ENCODE measurements at regions not wholly inside any gene's neighbourhood (a gene's known extent, or its start where the extent isn't known, plus 50 kb on each side); places are given as distances from the start of the nearest gene placed in this dataset.

DNA sequence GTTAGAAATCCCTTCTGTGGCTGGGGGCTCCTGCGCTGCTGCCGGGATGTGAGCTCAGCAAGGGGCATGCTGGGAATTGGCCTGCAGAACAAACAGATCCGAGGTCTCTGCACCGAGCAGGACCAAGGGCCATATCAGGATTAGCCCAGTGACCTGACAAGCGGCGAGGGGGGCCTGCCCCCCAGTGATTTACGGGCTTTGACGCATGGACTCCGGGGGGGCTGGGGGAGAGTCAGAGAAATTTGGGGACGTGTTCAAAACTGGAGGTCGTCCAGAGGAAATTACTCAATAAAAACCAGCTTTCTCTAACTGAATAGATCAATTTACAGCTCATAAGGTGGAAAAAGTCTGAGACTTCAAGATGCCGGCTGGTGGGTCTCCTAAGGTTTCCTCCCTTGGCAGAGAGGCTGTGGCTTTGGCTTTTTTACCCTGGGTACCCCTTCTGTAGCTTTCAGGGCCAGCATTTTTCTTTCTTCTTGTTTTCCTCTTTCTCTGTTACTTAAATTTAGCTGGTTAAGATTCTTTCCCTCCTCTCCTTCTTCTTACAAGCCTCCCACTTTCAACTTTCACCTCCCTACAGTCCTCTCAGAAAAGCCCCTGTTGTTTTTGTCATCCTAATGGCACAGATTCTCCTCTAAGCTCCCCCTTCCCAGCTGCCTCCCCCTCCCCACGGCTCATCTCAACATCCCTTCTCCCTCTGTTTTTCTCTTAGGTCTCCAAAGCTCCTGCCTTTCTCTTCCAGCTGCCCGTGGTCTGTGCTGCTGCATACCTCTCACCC lies 551.0 kb downstream of the CCDC171 start (continued):
- TF ChIP-seq EMX1 (CRISPR knock-in tag; IDR thresholded peaks at IDR 0.05) = no peak
- TF ChIP-seq GABPB1 (CRISPR knock-in tag; IDR thresholded peaks at IDR 0.05) = no peak

DNA sequence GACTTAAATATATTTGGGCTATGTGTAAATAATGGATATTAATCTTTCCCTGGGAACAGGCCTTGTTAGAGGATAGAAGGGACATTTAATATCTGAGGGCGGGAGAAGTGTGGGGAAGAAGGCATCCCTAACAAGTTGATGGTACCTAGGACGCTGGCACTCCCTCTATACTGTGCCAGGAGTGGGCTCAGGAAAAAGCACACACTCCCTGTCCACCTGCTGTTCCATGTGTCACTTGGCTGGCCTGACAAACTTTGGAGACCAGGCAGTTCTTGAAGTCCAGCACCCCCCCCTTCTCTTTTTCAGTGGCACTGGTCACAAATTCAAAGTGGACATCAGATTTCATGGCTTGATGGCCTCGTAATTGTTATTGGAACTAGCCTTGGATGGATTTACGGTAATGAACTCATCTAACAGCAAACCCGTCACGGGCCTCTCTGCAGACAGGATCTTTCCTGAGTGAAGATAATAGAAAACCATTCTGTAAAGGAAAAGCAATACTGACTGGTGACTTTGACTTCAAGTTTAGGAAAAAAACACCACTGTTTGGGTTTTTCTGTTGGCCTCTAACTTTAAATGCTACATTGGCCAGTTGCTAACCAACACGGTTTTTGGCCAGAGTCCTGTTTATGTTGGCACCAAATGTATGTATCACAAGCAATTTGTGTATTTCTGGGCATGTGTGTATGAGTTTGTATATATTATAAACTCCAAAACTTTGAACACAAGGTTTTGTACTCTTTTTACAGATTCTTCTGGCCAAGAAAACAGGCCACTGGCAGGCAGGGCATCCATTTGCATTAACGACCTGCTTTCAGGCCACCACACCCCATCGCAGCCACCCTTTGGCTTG lies 552.6 kb downstream of the CCDC171 start:
- no peaks in the 10 kb centered on the region for H3K27me3 Mint-ChIP-seq (ENCODE audit: low read depth)
- peaks cover 19% of the 10 kb centered on the region for H3K4me1 Mint-ChIP-seq
- H3K4me3 Mint-ChIP-seq = no peak overlapping the region
- no peak for DNase-seq (ENCODE audit: low spot score)
- ChIA-PET POLR2A (no interaction called here), CTCF (no interaction called here)
- TF ChIP-seq, protein P1, sequence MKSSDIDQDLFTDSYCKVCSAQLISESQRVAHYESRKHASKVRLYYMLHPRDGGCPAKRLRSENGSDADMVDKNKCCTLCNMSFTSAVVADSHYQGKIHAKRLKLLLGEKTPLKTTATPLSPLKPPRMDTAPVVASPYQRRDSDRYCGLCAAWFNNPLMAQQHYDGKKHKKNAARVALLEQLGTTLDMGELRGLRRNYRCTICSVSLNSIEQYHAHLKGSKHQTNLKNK (CRISPR knock-in tag; IDR thresholded peaks at IDR 0.05) = no peak
- TF ChIP-seq, protein P2, sequence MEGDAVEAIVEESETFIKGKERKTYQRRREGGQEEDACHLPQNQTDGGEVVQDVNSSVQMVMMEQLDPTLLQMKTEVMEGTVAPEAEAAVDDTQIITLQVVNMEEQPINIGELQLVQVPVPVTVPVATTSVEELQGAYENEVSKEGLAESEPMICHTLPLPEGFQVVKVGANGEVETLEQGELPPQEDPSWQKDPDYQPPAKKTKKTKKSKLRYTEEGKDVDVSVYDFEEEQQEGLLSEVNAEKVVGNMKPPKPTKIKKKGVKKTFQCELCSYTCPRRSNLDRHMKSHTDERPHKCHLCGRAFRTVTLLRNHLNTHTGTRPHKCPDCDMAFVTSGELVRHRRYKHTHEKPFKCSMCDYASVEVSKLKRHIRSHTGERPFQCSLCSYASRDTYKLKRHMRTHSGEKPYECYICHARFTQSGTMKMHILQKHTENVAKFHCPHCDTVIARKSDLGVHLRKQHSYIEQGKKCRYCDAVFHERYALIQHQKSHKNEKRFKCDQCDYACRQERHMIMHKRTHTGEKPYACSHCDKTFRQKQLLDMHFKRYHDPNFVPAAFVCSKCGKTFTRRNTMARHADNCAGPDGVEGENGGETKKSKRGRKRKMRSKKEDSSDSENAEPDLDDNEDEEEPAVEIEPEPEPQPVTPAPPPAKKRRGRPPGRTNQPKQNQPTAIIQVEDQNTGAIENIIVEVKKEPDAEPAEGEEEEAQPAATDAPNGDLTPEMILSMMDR (IDR thresholded peaks at IDR 0.05) = no peak
- TF ChIP-seq, protein P3, sequence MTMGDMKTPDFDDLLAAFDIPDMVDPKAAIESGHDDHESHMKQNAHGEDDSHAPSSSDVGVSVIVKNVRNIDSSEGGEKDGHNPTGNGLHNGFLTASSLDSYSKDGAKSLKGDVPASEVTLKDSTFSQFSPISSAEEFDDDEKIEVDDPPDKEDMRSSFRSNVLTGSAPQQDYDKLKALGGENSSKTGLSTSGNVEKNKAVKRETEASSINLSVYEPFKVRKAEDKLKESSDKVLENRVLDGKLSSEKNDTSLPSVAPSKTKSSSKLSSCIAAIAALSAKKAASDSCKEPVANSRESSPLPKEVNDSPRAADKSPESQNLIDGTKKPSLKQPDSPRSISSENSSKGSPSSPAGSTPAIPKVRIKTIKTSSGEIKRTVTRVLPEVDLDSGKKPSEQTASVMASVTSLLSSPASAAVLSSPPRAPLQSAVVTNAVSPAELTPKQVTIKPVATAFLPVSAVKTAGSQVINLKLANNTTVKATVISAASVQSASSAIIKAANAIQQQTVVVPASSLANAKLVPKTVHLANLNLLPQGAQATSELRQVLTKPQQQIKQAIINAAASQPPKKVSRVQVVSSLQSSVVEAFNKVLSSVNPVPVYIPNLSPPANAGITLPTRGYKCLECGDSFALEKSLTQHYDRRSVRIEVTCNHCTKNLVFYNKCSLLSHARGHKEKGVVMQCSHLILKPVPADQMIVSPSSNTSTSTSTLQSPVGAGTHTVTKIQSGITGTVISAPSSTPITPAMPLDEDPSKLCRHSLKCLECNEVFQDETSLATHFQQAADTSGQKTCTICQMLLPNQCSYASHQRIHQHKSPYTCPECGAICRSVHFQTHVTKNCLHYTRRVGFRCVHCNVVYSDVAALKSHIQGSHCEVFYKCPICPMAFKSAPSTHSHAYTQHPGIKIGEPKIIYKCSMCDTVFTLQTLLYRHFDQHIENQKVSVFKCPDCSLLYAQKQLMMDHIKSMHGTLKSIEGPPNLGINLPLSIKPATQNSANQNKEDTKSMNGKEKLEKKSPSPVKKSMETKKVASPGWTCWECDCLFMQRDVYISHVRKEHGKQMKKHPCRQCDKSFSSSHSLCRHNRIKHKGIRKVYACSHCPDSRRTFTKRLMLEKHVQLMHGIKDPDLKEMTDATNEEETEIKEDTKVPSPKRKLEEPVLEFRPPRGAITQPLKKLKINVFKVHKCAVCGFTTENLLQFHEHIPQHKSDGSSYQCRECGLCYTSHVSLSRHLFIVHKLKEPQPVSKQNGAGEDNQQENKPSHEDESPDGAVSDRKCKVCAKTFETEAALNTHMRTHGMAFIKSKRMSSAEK (CRISPR knock-in tag; IDR thresholded peaks at IDR 0.05; ENCODE audit: borderline replicate concordance) = no peak
- no peak for ATAC-seq
- H3K27ac Mint-ChIP-seq = no peak overlapping the region
- H3K36me3 Mint-ChIP-seq = no peaks in the 10 kb centered on the region
- H3K9me3 Mint-ChIP-seq = no peaks in the 10 kb centered on the region

DNA sequence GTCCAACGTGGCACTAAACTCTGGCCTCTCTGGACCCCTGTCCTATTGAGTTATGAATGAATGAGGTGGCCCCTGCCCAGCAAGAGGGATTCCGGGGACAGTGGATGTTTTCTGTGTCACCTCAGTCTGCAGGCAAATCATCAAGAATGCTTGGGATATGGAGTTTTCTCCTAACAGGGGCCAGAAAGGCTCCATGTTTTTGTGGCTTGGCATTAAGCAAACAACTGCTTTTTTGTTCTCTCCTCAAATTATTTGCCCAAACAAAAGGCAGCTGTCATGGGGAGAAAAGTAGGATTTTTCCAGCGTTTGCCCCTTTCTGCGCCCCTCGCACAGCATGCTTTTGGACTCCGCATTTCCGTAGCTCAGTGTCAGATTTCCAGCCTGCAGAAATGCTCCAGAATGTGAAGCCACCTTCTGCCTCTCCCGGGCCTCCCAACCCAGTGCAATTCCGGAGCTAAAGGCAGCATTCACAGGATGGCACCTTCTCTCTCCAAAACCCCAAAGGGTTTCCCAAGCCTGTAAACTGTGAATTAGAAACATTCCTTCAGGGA lies 553.3 kb downstream of the CCDC171 start:
- ATAC-seq = peak; percentile 69
- POLR2A ChIA-PET = no interaction called here
- H3K4me1 Mint-ChIP-seq = peaks cover 19% of the 10 kb centered on the region
- H3K36me3 Mint-ChIP-seq = no peaks in the 10 kb centered on the region
- H3K9me3 Mint-ChIP-seq = no peaks in the 10 kb centered on the region
- H3K27me3 Mint-ChIP-seq (ENCODE audit: low read depth) = no peaks in the 10 kb centered on the region
- CTCF ChIA-PET = no interaction called here
- H3K27ac Mint-ChIP-seq = no peak overlapping the region
- H3K4me3 Mint-ChIP-seq = no peak overlapping the region
- no peak for DNase-seq (ENCODE audit: low spot score)
- TF ChIP-seq ZNF396 (CRISPR knock-in tag; IDR thresholded peaks at IDR 0.05; ENCODE audit: borderline replicate concordance) (no peak), ZBTB21 (CRISPR knock-in tag; IDR thresholded peaks at IDR 0.05; ENCODE audit: borderline replicate concordance) (no peak), SMAD4 (CRISPR knock-in tag; IDR thresholded peaks at IDR 0.05) (no peak), HMGA2 (CRISPR knock-in tag; IDR thresholded peaks at IDR 0.05) (no peak)
- TF ChIP-seq, protein P4, sequence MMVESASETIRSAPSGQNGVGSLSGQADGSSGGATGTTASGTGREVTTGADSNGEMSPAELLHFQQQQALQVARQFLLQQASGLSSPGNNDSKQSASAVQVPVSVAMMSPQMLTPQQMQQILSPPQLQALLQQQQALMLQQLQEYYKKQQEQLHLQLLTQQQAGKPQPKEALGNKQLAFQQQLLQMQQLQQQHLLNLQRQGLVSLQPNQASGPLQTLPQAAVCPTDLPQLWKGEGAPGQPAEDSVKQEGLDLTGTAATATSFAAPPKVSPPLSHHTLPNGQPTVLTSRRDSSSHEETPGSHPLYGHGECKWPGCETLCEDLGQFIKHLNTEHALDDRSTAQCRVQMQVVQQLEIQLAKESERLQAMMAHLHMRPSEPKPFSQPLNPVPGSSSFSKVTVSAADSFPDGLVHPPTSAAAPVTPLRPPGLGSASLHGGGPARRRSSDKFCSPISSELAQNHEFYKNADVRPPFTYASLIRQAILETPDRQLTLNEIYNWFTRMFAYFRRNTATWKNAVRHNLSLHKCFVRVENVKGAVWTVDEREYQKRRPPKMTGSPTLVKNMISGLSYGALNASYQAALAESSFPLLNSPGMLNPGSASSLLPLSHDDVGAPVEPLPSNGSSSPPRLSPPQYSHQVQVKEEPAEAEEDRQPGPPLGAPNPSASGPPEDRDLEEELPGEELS (CRISPR knock-in tag; IDR thresholded peaks at IDR 0.05) = no peak
- TF ChIP-seq, protein P5, sequence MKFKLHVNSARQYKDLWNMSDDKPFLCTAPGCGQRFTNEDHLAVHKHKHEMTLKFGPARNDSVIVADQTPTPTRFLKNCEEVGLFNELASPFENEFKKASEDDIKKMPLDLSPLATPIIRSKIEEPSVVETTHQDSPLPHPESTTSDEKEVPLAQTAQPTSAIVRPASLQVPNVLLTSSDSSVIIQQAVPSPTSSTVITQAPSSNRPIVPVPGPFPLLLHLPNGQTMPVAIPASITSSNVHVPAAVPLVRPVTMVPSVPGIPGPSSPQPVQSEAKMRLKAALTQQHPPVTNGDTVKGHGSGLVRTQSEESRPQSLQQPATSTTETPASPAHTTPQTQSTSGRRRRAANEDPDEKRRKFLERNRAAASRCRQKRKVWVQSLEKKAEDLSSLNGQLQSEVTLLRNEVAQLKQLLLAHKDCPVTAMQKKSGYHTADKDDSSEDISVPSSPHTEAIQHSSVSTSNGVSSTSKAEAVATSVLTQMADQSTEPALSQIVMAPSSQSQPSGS (CRISPR knock-in tag; IDR thresholded peaks at IDR 0.05; ENCODE audit: borderline replicate concordance, low read depth) = no peak
- TF ChIP-seq, protein P3 (CRISPR knock-in tag; IDR thresholded peaks at IDR 0.05; ENCODE audit: borderline replicate concordance) = no peak
- TF ChIP-seq, protein P6, sequence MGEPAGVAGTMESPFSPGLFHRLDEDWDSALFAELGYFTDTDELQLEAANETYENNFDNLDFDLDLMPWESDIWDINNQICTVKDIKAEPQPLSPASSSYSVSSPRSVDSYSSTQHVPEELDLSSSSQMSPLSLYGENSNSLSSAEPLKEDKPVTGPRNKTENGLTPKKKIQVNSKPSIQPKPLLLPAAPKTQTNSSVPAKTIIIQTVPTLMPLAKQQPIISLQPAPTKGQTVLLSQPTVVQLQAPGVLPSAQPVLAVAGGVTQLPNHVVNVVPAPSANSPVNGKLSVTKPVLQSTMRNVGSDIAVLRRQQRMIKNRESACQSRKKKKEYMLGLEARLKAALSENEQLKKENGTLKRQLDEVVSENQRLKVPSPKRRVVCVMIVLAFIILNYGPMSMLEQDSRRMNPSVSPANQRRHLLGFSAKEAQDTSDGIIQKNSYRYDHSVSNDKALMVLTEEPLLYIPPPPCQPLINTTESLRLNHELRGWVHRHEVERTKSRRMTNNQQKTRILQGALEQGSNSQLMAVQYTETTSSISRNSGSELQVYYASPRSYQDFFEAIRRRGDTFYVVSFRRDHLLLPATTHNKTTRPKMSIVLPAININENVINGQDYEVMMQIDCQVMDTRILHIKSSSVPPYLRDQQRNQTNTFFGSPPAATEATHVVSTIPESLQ (CRISPR knock-in tag; IDR thresholded peaks at IDR 0.05) = no peak
